ENCODE measurements at regions not wholly inside any gene's neighbourhood (a gene's known extent, or its start where the extent isn't known, plus 50 kb on each side); places are given as distances from the start of the nearest gene placed in this dataset.

DNA sequence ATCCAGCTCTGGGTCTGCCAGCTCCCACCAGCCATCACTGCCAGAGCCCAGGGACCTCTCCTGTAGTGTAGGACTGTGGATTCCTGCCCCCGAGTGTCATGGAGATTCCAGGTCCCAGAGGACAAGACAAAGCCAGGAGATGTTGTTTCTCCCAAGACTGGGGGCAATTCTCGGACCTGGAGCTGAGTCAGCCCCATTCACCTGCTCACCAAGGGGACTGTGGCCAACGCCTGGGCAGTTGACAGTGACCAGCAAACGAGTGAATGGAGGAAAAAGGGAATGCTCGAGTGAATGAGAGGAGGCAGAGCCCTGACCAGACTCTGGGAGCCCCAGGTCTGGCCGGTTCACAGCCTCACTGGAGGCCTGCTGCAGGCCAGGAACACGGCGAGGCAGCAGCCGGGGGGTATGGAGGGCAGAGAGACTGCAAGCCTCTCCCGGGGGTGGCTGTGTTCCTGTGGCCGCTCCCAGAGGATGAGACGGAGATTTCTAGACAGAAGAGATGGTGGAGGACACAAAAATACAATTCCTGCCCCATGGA is 61.3 kb upstream of the PRR5 start:
- TF ChIP-seq MXI1 (IDR thresholded peaks at IDR 0.05; ENCODE audit: borderline replicate concordance, low read depth, low read length) (no peak), MAZ (IDR thresholded peaks at IDR 0.05; ENCODE audit: borderline replicate concordance, low read depth, low read length) (no peak), MAFK (IDR thresholded peaks at IDR 0.05; ENCODE audit: low read depth, low read length) (no peak), CTCF (conservative IDR thresholded peaks at IDR 0.05; ENCODE audit: low read depth, low read length) (no peak), RAD21 (IDR thresholded peaks at IDR 0.05; ENCODE audit: low read length) (no peak), POLR2A (IDR thresholded peaks at IDR 0.05; ENCODE audit: low read depth, low read length) (no peak), RFX5 (IDR thresholded peaks at IDR 0.05; ENCODE audit: low read depth, low read length) (no peak), BHLHE40 (IDR thresholded peaks at IDR 0.05; ENCODE audit: low read depth, low read length) (no peak), SMC3 (IDR thresholded peaks at IDR 0.05; ENCODE audit: low read depth, low read length) (no peak), FOS (IDR thresholded peaks at IDR 0.05; ENCODE audit: low read depth, low read length) (no peak)
